HAP-1 (cell line): ENCODE measurements at regions not wholly inside any gene's neighbourhood (a gene's known extent, or its start where the extent isn't known, plus 50 kb on each side); places are given as distances from the start of the nearest gene placed in this dataset.
"Not testable (repeated sequence)": the region's sequence is repeated elsewhere in the genome, so short reads cannot be mapped to it uniquely, and the experiment has no call there.

Experiments
- DNase-seq, 2 experiments: peaks; one replicate each; pipeline ENCODE4 v3.0.0-alpha.2; 2016 to 2020; ENCODE audit warnings: low spot score in 2 of 2
- H3K27me3 ChIP-seq: fragments of 250-450 bp; sonication (Bioruptor Pico); 2 replicates; pipeline ENCODE4 v1.5.1; 2020; ENCODE audit warnings: low read depth, mild to moderate bottlenecking, moderate library complexity
- H3K36me3 ChIP-seq: fragments of 250-450 bp; sonication (Bioruptor Pico); replicated peaks from 2 replicates; pipeline ENCODE4 v1.5.1; 2020; ENCODE audit warnings: mild to moderate bottlenecking
- H3K4me1 ChIP-seq: fragments of 250-450 bp; sonication (Bioruptor Pico); 2 replicates; pipeline ENCODE4 v1.5.1; 2020; ENCODE audit warnings: mild to moderate bottlenecking
- H3K4me3 ChIP-seq: fragments of 250-450 bp; sonication (Bioruptor Pico); 2 replicates; pipeline ENCODE4 v1.5.1; 2020; ENCODE audit warnings: mild to moderate bottlenecking, moderate library complexity
- H3K9me3 ChIP-seq: fragments of 250-450 bp; sonication (Bioruptor Pico); 2 replicates; pipeline ENCODE4 v1.5.1; 2020; ENCODE audit warnings: mild to moderate bottlenecking, moderate library complexity
- in situ Hi-C: fragments of 300-500 bp; cut with MboI; formaldehyde crosslinking; loops from 3 replicates; pipeline ENCODE4 v1.14.3; 2020; ENCODE audit warnings: low sequenced_read_pairs, inconsistent platforms, mixed read lengths

DNA sequence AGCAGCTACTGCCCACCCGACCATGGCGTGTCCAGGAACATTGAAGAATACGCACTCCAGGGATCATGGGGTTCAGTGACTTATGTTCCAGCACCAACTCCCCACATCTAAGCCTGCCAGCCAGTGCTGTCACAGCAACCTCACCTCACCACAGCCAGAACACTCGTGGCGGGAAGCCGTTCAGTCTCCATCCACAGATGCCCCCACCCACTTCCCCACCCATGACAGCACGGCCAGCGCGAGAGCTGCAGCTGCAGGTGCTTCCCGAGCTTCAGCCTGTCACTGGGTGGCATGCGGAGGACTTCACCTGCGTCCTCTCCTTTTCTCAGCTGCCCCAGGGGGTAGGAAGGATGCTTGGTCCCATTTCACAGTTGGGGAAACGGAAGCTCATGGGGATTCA is 50.3 kb downstream of the RBFOX3 start:
- Histone ChIP-seq H3K4me1 (no peaks in the 10 kb centered on the region), H3K27me3 (peaks cover 36% of the 10 kb centered on the region), H3K4me3 (no peak overlapping the region), H3K36me3 (no peaks in the 10 kb centered on the region), H3K9me3 (no peaks in the 10 kb centered on the region)
- in situ Hi-C loops = no loop called here
- no peak for DNase-seq

GRCh38 chr17:79559111-79559887 is 51.6 kb downstream of the RBFOX3 start:
- no peaks in the 10 kb centered on the region for H3K36me3 ChIP-seq
- no peak overlapping the region for H3K4me3 ChIP-seq
- DNase-seq = no peak
- in situ Hi-C loops = no loop called here
- no peaks in the 10 kb centered on the region for H3K9me3 ChIP-seq
- H3K27me3 ChIP-seq = peaks cover 31% of the 10 kb centered on the region
- H3K4me1 ChIP-seq = no peaks in the 10 kb centered on the region

DNA sequence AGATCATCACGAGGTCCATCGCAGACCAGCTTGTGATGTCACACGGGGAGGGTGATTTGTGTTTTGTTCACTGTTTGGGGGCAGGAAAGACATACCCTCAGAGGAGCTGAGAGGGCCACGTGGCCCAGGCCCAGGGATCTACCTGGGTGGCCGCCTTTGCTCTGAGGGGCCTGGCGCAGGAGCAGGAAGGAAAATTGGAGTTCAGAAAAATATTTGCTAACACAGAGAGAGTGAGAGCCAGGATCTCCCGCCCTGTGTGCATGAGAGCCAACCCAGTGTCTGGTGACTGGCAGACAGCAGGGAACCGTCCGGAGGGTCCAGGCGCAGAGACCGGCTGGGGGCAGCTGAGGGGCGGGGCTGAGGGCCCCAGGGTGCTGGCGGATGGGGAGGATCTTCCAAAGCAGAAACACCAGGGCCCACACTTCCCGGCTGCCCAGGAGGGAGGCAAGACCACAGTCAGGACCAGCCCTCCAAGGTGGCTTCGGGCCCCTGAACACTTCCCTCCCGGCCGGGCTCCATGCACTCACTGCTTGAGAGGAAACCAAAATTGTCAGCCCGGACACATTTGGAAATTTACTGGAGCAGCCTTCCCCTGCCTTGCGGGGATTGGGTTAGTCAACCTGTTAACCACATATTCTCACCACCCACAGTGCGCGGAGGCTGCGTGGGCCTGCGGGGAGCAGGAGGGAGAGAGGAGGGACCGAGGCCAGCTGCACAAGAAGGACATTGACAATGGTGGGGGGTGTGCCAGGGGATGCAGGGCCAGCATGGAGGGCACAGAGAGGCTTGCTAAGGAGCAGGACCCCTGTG is 52.6 kb downstream of the RBFOX3 start:
- Histone ChIP-seq H3K36me3 (no peaks in the 10 kb centered on the region), H3K4me3 (no peak overlapping the region), H3K4me1 (no peaks in the 10 kb centered on the region), H3K27me3 (peaks cover 22% of the 10 kb centered on the region), H3K9me3 (no peaks in the 10 kb centered on the region)
- in situ Hi-C loops = no loop called here
- no peak for DNase-seq

DNA sequence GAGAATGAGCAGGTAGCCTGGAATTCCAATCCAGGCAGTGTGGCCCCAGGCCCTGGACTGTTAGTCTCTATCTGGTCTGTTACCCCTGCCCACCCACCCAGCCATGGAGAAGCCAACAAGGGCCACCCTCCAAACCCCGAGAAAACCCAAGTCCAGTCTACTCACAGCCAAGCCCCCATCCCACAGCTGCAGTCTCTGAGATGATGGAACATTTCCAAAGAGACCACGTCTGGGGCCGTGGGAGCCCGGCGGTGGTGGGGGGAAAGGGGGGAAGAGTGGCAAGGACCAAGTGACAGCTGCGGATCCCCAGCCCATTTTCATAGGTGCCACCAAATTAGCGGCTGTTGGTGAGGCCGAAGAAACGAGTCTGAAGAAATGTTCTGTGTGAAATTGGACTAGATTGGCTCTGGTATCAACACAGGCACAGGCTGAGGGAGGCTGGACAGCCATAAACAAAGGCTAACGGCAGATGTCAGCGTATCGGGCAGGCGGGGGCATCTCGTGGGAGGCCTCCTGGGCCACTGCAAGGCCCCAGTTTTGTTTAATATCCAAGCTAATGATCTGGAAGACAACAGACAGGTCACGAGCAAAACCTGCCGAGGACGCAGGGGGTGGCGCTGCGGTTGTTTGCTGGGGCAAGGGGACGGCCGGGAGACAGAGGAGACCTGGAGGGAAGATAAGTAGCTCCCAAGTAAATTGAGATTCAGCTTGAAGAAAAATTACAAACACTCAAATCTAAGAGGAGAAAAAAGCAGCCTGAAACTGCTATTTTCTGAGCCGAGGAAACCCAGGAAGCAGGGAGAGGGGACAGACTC is 53.4 kb downstream of the RBFOX3 start:
- Histone ChIP-seq H3K36me3 (no peaks in the 10 kb centered on the region), H3K27me3 (peaks cover 18% of the 10 kb centered on the region), H3K4me1 (no peaks in the 10 kb centered on the region), H3K9me3 (no peaks in the 10 kb centered on the region), H3K4me3 (no peak overlapping the region)
- in situ Hi-C loops = no loop called here
- no peak for DNase-seq

DNA sequence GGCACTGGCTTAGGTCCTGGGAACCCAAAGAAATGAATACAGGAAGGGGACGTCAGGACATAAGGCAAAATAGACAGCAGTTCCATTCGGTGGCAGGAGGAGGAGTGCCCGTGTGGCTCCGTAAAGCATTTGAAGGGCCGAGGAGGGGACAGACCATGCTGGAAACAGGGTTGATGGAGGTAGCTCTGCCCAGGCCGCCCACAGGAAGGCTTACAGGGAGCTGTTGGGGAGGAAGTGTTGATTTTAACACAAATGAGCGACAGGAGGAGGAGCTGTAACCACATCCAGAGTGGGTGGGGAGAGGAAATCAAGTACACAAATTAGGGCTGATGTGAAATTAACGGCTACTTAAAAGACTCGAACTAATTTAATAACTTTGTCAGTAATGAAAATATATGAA is 54.6 kb downstream of the RBFOX3 start:
- in situ Hi-C loops = no loop called here
- no peaks in the 10 kb centered on the region for H3K9me3 ChIP-seq
- no peak for DNase-seq

DNA sequence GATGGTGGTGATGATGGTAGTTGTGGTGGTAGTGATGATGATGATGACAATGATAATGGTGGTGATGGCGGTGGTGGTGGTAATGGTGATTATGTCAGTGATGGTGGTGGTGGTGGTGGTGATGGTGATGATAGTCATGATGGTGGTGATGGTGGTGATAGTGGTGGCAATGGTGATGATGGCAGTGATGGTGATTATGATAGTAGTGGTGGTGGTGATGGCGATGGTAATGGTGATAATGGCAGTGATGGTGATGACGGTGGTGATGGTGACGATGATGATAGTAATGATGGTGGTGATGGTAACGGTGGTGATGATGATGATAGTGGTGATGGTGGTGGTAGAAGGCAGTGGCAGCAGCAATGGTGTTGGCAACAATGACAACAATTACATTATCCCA is 55.3 kb downstream of the RBFOX3 start:
- Histone ChIP-seq H3K4me3 (no peak overlapping the region), H3K27me3 (peaks cover under 1% of the 10 kb centered on the region; the same call in 1 of the 2 replicates), H3K4me1 (no peaks in the 10 kb centered on the region), H3K9me3 (no peaks in the 10 kb centered on the region), H3K36me3 (no peaks in the 10 kb centered on the region)
- DNase-seq = no peak
- in situ Hi-C loops = no loop called here

More for the DNA sequence above, 54.6 kb downstream of the RBFOX3 start:
- Histone ChIP-seq H3K4me1 (no peaks in the 10 kb centered on the region), H3K36me3 (no peaks in the 10 kb centered on the region), H3K4me3 (no peak overlapping the region), H3K27me3 (peaks cover 8% of the 10 kb centered on the region; the same call in 1 of the 2 replicates)

GRCh38 chr17:79554346-79554745 is 56.5 kb downstream of the RBFOX3 start:
- H3K4me1 ChIP-seq, H3K36me3 ChIP-seq, DNase-seq, H3K9me3 ChIP-seq, H3K4me3 ChIP-seq, H3K27me3 ChIP-seq, in situ Hi-C loops: not testable (repeated sequence)

DNA sequence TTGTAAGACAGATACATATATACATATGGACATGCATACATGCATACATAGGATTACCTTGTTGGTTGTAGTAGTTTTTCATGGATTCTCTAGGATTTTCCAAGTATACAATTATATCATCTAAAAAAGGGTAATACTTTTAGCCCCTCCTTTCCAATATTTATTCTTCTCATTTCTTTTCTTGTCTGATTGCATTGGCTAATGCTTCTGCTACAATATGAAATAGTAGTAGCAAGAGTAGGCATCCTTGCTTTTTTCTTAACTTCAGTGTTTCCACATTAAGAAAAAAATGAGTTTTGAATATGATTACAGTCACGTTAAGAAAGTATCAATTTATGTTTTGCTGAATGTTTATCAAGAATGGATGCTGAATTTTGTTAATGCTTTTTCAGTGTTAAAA is 58.0 kb downstream of the RBFOX3 start:
- Histone ChIP-seq H3K4me3 (no peak overlapping the region), H3K36me3 (no peaks in the 10 kb centered on the region), H3K9me3 (no peaks in the 10 kb centered on the region), H3K27me3 (no peaks in the 10 kb centered on the region; the same call in 1 of the 2 replicates), H3K4me1 (no peaks in the 10 kb centered on the region)
- in situ Hi-C loops = no loop called here
- no peak for DNase-seq

DNA sequence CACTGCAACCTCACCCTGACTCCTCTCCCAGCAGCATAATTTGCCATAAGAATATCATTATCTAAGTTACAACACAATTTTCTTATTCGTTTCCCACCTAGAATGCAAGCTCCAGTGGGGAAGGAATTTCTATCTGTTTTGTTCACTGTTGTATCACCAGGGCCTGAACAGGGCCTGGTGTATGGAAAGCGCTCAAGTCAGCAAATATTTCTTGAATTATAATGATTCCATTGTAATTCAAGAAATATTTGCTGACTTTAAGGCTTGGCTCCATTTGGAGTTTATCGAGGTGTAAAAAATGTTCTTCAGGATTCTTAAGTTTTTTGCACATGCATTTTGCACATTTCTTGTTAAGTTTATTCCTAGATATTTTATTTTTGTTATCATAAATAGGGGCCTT is 58.4 kb downstream of the RBFOX3 start:
- H3K27me3 ChIP-seq = peaks cover 3% of the 10 kb centered on the region
- no peaks in the 10 kb centered on the region for H3K36me3 ChIP-seq
- no peak overlapping the region for H3K4me3 ChIP-seq
- DNase-seq = no peak
- H3K9me3 ChIP-seq = no peaks in the 10 kb centered on the region
- in situ Hi-C loops = no loop called here
- H3K4me1 ChIP-seq = no peaks in the 10 kb centered on the region

DNA sequence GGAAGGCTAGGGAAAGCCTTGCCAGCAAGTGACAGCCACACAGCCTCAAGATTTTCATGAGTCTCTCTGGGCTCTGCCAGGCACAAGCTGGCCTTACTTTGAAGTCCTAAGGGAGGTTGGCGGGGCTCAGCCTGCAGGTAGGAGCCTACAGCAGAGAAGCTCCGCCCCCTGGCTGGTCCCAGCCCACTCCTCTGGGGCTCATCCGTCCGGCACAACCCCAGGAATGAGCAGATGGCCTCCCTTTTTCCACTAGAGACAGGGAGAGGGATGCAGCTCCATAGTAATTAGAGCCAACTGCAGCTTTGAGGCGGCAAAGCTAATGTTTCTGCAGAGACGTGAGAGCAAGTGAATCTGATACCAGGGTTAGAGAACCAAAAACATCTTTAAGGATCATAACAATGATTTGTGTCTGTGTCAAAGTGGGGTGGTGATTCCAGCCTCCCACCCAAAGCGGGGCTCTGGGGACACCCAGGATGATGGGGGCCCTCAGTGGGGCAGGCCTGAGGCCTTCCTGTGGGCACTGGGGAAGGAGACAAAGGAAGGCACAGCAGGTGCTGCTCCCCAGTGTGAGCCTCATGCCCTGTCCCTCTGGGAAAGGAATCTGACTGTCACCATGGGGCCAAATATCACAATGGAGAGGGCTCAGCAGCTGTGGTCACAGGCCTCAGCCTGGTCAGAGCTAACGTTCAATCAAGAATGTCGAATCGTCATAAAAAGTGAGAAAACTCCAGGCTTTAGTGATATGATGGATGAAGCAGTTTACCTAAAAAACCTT is 61.5 kb downstream of the RBFOX3 start:
- Histone ChIP-seq H3K27me3 (peaks cover 23% of the 10 kb centered on the region), H3K4me3 (no peak overlapping the region), H3K9me3 (no peaks in the 10 kb centered on the region), H3K36me3 (no peaks in the 10 kb centered on the region), H3K4me1 (no peaks in the 10 kb centered on the region)
- DNase-seq = no peak
- in situ Hi-C loops = no loop called here

DNA sequence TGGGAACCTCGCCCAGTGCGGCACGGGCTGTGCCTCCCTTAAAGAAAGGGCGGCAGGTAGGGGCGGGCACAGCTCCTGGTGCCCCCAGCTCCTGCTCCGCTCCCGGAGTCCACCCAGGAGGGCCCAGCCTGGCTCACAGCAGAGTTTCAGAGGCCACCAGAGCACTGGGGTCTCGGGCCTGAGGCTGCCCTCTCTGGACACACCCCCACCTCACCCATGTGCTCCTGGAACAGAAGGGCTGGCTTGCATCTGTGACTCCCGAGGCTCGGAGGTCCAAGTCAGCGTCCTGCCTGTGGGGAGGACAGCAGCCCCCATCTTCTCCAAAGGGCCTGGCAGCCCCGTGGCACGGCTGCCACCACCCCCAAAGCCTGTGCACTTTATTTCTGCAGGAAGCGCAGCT is 62.7 kb downstream of the RBFOX3 start:
- DNase-seq = no peak
- H3K36me3 ChIP-seq = no peaks in the 10 kb centered on the region
- H3K27me3 ChIP-seq = peaks cover 30% of the 10 kb centered on the region
- H3K4me1 ChIP-seq = no peaks in the 10 kb centered on the region
- no peak overlapping the region for H3K4me3 ChIP-seq
- H3K9me3 ChIP-seq = no peaks in the 10 kb centered on the region
- in situ Hi-C loops = no loop called here

- peaks cover 32% of the 10 kb centered on the region for H3K27me3 ChIP-seq
- in situ Hi-C loops = no loop called here
Observed at GRCh38 chr17:79547586-79547985, 63.3 kb downstream of the RBFOX3 start.

DNA sequence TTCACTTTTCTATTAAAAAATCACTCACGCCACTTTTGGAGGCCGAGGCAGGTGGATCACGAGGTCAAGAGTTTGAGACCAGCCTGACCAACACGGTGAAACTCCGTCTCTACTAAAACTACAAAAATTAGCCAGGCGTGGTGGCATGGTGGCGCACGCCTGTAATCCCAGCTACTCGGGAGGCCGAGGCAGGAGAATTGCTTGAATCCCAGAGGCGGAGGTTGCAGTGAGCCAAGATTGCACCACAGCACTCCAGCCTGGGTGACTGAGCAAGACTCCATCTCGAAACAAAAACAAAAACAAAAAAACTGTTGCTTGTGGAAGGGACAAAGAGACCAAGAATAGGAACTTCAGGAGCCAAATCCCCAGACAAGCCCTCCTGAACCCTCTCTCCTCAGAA is 63.7 kb downstream of the RBFOX3 start:
- H3K4me1 ChIP-seq, in situ Hi-C loops, H3K4me3 ChIP-seq, DNase-seq, H3K9me3 ChIP-seq, H3K36me3 ChIP-seq: not testable (repeated sequence)
- peaks cover 32% of the 10 kb centered on the region for H3K27me3 ChIP-seq

More at GRCh38 chr17:79547586-79547985, 63.3 kb downstream of the RBFOX3 start:
- H3K4me3 ChIP-seq = no peak overlapping the region
- no peaks in the 10 kb centered on the region for H3K9me3 ChIP-seq
- no peaks in the 10 kb centered on the region for H3K36me3 ChIP-seq
- DNase-seq = no peak
- H3K4me1 ChIP-seq = no peaks in the 10 kb centered on the region
